GM21619 (cell line): ENCODE measurements at regions not wholly inside any gene's neighbourhood (a gene's known extent, or its start where the extent isn't known, plus 50 kb on each side); places are given as distances from the start of the nearest gene placed in this dataset.

Experiments
- ATAC-seq: cut with Tn5 transposase; IDR thresholded peaks from one replicate; pipeline ENCODE4 v1.9.1; 2021; ENCODE audit not compliant: unreplicated experiment

- no peak for ATAC-seq
These were observed 305.2 kb upstream of the SEMA6D start for GRCh38 chr15:47412136-47412535.

- no peak for ATAC-seq
These were observed 304.5 kb upstream of the SEMA6D start for GRCh38 chr15:47412802-47413201.

- no peak for ATAC-seq
These were observed 303.1 kb upstream of the SEMA6D start for GRCh38 chr15:47414207-47414606.

- ATAC-seq = no peak
These were observed 301.8 kb upstream of the SEMA6D start for GRCh38 chr15:47415539-47415971.

- ATAC-seq = no peak
These were observed 294.2 kb upstream of the SEMA6D start for GRCh38 chr15:47422881-47423665.

- no peak for ATAC-seq
These were observed 289.8 kb upstream of the SEMA6D start for GRCh38 chr15:47427463-47427862.

GRCh38 chr15:47429376-47429775 lies 287.9 kb upstream of the SEMA6D start:
- ATAC-seq = no peak

GRCh38 chr15:47431501-47431900 lies 285.8 kb upstream of the SEMA6D start:
- ATAC-seq = no peak

- no peak for ATAC-seq
These were observed 284.5 kb upstream of the SEMA6D start for GRCh38 chr15:47432826-47433225.

GRCh38 chr15:47434596-47434995 lies 282.7 kb upstream of the SEMA6D start:
- ATAC-seq = no peak

- ATAC-seq = no peak
These were observed 279.8 kb upstream of the SEMA6D start for GRCh38 chr15:47437491-47437890.

- ATAC-seq = no peak
These were observed 277.9 kb upstream of the SEMA6D start for GRCh38 chr15:47439146-47440111.

- ATAC-seq = no peak
These were observed 274.9 kb upstream of the SEMA6D start for GRCh38 chr15:47442371-47442770.

- no peak for ATAC-seq
These were observed 273.5 kb upstream of the SEMA6D start for GRCh38 chr15:47443839-47444238.

- ATAC-seq = no peak
These were observed 271.4 kb upstream of the SEMA6D start for GRCh38 chr15:47445723-47446392.

GRCh38 chr15:47460795-47461573 lies 256.3 kb upstream of the SEMA6D start:
- no peak for ATAC-seq

GRCh38 chr15:47461652-47462141 lies 255.6 kb upstream of the SEMA6D start:
- ATAC-seq = no peak

GRCh38 chr15:47466357-47466756 lies 250.9 kb upstream of the SEMA6D start:
- no peak for ATAC-seq

- ATAC-seq = no peak
These were observed 246.3 kb upstream of the SEMA6D start for GRCh38 chr15:47470983-47471382.

- ATAC-seq = no peak
These were observed 244.1 kb upstream of the SEMA6D start for GRCh38 chr15:47473106-47473725.
